NCI-H2227 (cell line): ENCODE measurements at regions not wholly inside any gene's neighbourhood (a gene's known extent, or its start where the extent isn't known, plus 50 kb on each side); places are given as distances from the start of the nearest gene placed in this dataset.
"Not testable (repeated sequence)": the region's sequence is repeated elsewhere in the genome, so short reads cannot be mapped to it uniquely, and the experiment has no call there.

Experiments
- DNase-seq: peaks from one replicate; lab custom pipeline; 2025; ENCODE audit not compliant: unreplicated experiment; lab: John Stamatoyannopoulos, UW

DNA sequence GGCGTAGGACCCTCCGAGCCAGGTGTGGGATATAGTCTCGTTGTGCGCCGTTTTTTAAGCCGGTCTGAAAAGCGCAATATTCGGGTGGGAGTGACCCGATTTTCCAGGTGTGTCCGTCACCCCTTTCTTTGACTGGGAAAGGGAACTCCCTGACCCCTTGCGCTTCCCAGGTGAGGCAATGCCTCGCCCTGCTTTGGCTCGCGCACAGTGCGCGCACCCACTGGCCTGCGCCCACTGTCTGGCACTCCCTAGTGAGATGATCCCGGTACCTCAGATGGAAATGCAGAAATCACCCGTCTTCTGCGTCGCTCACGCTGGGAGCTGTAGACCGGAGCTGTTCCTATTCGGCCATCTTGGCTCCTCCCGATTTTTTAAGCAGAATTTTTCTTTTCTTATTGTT is 323.9 kb downstream of the NUF2 start:
- not testable (repeated sequence) for DNase-seq

DNA sequence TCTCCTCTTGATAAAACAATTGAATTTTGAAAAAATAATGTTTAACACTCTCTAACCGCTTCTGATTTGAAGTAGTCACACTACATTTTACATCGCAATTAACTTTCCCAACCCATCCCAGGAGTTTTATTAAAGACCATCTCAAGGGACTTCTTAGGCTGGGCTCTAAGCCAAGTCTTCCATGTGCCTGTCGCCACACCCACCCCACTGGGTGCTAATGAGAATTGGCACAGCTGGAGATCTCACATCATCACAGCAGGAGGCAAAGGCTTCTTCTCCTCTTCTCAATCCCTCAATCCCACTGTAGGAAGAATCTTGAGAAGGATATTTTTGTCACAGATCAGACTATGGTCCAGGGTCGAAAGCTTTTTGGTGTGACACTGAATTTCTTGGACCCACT is 328.9 kb downstream of the NUF2 start:
- DNase-seq = peak; percentile 7

DNA sequence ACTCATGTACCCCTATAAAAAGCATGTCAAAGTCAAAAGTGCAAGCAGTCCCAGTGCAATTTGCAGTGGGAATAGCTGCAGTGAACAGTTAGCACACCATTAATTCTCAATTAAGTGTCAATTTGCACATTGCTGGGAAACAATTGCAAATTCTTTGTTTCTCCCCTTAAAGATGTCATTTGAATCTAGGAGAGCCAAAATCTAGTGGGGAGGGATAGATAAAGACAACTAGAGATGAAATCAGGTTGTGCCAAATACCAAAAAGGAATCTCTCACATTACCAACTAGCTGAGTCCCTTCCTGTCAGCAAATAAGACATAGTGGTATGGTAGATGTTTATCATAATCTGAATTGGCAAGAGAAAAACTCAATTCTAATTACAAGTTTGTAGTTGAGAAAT is 330.7 kb downstream of the NUF2 start:
- DNase-seq = no peak

DNA sequence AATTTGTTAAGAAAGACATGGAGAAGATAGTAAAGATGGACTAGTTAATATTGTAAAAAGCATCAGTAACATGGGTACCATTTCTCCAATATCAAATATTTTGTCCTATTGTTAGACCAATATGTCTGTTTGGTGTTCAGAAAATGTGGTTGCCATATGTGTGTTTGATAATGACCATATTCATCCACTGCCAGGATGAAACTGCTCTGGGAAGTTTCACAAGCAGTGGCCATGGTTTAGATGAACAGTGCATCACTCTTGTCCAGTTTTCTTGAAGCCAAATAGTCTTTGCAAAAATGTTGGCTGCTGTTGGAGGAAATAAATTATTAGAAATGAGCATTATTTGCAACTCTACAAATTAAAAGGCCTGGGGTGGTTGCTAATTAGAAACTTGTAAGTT is 333.8 kb downstream of the NUF2 start:
- DNase-seq = no peak

DNA sequence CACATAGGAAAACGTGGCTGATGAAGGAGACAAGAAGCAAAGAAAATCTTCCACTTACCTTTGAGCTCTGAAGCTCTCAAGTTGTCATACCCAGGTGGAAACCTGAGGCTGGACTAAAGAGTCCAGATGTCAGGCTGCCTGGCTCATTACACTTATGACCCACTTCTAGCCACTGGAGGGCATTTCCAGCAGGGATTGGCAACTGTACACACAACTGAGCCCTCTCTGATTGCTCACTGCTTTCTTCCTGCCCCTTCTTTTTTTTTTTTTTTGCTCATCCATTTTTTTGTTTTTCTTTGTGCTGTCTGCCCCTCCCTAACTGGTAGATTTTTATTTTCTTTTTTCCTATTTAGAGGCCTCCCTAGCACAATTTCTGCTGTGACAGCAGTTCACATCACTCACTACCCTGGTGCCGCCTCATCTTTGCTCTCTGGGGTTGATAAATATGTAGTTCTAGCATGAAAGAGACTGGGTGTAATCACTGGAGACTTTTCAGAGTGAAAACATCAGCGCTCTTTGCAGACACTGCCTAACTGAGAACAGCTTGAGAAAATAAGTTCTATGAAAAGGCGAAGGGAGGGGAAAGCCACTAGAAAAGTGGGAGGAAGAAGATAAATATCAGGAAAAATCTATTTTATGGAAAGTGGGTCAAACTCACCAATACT is 334.5 kb downstream of the NUF2 start:
- DNase-seq = no peak

DNA sequence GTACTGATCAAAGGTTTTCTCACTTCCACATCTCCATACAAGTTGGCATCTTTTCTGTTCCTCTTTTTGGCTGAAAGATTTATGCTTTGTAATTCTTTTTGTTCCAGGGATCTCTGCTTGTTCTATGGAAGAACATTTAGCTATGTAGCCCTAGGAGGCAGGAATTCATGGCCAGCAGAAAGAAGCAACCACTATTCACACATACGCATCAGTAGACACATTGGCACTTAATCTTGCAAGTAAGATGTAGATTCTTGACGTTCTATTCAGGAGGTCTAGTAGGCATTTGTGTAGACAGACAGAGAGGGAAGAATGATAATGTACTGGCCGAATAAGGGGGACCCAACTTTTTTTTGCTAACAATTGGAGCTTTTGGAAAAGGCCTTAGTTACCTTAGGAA is 336.0 kb downstream of the NUF2 start:
- no peak for DNase-seq

DNA sequence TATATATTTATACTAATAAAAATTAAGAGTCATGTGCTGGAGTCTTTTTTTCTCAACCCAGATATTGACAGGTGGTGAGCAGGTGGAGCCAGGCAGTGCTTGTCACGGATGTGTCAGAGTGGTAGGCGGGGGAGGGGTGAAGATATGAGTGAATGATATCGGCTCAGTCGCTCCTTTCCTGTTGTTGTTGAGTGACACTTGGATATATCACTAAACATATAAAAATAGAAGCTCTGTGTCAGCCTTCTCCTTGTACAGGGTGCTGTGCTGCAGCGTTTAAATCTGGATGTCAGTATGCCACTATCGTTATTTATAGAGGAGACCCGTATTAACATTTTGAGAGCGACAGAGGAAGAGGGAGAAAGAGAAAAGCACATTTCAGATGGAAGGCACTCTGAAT is 339.6 kb downstream of the NUF2 start:
- no peak for DNase-seq

DNA sequence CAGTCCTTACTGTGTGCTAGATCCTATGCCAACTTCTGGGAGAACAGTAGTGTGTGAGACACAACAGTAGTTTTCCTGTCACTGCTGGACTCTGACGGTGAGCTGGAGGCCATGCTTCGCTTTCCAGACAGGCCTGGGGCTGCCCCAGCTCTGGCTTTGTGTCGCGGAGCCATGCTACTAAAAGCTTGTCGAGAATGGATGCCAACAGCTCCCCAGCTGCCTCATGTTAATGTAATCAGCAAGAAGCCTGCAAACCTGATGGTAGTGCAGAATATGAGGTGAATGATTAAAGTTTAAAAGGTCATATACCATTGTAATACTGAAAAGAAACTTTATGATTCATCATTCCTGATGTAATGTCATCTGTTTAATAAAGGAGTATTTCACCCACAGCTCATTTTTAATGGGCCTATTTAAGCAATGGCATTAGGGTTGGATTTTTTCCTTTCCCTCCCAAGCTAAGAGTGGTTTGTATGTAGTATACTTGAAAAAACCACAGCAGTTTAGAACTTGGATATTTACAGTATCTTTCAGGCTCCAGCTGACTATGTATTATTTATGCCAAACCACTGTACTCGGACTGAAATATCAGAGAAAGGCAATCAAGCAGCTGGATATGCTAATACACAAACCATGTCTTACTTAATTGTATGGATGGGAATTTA is 343.0 kb downstream of the NUF2 start:
- no peak for DNase-seq

DNA sequence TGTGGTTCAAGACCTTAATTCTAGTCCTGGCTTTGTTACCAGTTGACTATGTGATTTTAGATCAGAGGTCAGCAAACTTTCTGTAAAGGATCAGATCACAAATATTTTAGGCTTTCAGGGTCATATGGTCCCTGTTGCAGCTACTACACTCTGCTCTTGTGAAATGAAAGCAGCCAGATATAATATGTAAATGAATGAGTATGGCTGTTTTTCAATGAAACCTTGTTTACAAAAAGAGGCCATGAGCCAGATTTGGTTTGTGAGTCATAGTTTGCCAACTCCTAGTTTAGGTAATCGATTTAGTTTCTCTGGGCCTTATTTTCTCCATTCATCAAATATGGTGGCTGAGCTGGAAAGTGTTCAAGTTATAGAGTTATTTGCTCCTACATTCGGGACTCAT is 346.7 kb downstream of the NUF2 start:
- DNase-seq = no peak

DNA sequence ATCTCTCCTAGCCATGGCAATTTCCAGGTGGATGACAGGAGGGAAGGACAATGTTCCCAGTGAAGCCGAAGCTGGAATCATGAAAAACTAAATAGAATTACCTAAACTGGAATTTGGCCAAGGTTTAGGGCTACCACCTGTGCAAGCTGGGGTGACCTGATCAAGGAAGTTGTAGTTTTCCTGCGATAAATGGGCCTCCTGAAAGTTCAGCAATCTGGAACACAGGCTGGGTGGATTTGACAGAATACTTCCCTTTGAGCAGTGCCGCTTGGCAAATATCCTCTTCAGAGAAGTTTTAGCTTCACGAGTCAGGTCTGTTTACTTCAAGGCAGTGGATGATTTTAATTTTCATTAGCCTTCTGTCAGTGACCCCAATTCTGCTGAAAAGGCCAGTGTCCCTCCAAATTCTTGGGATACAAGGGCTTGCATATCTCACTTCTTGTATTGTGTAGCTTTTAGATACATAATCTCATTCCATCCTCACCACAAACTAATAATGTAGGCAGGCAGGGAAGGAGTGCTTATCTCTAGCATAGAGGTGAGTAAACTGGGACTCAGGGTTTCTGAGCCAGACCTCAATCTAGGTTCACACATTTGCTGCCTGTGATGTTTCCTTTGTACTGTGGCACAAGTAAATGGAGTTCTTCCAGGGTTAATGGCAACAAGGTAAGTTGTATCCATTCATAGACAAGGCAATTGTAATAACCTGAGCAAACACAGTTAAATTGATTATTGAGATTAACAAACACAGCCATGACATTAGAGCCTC is 349.4 kb downstream of the NUF2 start:
- DNase-seq = no peak

DNA sequence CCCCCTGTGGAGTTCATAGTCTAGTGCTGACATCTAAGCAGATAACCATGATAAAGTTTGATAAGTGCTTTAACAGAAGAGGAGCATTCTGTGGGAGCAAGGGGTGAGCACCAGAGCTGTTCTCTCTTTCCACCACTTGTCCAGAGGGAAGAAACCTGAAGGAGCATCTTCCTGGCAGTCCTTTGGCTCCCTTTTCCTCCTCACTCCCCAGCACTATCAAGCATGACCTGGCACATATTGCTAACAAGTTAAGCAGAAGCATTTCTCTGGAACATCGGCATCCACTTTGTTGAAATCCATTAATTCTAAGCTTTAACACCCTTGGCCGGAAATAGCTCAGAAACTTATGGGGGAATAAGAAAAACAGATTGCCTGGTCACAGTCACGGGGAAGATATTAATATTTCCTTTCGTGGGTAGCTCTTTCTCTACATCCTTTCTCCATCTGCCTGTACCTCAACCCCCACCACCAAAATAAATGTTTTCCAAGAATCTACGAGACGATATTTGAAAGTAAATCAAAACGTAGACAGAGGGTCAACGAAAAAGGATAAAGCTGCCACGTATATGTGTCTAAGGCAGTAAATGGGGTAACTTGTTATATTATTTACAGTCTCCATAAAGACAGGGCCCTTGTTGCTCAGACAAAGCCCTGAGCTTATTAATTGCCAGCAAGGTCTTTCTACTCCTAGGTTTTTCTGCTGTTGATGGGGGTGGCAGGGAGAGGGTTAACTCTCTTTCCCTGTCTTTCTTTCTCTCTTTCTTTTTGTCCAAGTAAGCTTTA is 351.4 kb downstream of the NUF2 start:
- no peak for DNase-seq

DNA sequence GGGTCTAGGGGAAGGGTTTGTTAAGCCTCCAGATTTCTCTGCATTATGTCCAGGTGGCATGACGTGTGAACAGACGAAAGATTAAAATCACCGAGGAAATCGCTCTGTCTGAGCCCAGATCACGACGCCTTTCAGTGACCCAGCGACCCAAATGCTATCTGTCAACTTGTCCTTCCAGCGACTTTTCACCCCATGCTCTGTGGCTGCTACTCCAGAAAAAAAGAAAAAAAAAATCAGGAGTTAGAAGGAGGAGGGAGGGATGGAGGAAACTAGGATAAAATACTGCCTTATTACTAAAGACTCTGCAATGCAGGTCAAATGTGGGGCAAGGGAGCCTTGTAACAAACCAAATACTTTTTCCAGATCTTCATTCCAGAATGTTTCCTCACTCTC is 352.0 kb downstream of the NUF2 start:
- no peak for DNase-seq

DNA sequence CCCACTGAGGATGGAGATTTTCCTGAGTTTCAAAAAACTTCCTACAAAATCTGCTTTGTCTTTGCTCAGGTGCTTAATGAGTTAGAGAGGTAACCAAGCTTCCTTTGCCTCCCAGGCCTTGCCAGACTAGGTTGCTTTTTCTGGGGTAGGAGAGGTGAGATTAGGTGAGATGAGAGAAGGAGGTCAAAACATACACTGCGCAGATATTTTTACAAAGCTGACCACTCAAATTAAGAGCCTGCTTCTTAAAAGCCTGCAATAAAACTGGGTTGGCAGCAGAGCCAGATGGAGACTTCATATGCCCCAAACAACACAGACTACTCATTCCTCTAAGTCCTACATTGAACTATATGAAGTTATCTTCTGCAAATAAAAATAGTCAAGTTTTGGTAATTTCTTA is 352.5 kb downstream of the NUF2 start:
- no peak for DNase-seq

DNA sequence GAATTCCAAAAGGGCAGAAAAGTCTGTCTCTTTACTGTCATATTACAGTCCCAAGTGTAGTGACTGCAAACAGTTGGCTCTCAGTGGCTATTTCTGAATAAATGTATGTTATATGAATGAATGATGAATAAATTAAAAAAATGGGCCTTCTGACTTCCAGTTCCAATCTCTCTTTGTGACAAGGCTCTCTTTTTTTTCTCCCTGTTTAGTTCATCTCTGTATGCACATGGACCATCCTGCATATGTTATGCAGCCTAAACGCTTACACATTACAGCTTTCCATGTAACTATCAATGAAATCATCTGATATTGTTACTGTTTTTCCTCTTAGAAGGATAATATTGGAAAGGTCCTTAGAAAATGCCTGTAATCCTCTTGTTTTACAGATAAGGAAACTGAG is 363.0 kb downstream of the NUF2 start:
- DNase-seq = no peak

DNA sequence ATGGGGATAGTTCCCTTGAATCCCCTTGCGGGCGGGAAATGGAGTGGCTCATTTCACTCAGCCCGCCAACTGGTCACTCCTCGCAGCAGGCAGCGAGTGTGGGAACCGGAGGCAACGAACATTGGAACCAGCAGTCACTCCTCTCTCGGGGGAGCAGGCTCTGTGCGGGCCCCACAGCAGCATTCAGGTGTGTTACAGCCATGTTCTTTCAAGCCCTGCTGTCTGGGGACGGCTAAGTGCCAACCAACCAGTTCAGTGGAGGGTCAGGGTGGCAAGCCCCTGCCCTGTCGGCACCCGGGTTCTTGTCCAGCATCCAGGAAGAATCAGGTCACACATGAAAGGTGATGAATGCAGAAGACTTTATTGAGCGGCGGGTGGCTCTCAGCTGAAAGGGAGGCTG is 370.5 kb downstream of the NUF2 start:
- DNase-seq = no peak

DNA sequence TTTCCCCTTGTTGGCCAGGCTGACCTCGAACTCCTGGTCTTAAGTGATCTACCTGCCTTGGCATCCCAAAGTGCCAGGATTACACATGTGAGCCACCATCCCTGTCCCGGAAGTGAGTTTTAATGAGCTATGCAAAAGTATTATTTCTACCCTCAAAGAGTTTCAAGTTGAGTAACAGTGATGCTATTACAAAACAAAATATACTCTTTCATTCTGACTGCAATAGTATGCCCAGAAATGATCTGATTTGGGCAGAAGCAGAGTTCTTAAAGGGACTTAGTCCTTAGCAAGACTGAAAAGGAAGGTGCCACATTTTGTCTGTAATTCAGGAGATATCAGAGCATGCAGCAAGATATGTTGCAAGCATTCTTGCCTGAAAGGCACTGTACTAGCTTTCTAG is 375.4 kb downstream of the NUF2 start:
- no peak for DNase-seq

DNA sequence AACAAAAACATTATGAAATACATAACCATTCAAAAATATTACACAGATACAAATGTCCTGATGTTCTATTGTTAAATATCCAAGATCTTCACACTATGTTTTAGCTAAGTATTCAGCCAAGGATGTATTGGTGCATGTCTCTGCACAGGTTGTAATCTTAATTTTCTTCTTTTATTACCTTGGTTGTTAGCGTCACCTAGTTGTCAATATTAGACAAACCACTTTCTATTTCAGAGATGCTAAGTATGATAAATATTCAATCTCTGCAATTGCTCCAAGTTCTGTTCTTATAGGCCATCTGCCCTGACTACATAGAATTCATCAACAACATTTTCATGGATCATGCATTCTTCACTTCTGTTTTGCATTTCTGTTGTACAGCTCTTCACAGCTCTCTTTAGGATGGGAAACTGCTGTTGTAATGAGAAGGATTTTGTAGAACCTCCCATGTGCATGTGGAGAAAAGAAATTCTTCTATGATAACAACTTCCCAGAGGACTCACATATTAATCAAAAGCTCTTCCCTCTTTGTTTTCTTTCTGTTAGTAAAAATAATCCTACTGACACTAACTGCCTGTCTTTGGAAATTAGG is 380.1 kb downstream of the NUF2 start:
- DNase-seq = no peak

DNA sequence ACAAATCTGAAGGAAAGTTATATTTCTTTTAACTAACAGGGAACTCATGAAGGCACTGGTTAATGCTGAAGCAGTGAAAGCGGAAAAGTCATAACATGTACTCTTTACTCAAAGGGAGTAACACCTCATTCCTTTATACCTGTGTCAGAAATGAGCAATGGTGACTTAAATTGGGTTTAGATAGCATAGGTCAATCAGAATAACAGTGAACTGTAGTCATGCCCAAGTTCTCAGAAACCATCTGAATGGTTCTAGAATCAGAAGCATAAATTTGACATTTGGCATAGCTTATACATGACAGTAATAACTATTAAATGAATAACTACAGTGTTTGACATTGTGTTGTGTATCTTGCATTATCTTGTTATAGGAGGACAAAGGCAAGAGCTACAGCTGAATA is 382.0 kb downstream of the NUF2 start:
- no peak for DNase-seq

DNA sequence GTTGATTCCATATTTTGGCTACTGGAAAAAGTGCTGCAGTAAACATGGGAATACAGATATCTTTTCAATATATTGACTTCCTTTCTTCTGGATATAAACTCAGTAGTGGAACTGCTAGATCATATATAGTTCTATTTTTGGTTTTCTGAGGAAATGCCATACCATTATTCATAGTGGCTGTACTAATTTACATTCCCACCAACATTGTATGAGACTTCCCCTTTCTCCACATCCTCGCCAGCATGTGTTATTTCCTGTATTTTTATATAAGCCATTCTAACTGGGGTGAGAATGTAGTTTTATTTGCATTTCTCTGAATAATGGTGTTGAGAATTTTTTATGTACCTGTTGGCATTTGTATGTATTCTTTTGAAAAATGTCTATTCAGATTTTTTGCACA is 385.2 kb downstream of the NUF2 start:
- DNase-seq = no peak

DNA sequence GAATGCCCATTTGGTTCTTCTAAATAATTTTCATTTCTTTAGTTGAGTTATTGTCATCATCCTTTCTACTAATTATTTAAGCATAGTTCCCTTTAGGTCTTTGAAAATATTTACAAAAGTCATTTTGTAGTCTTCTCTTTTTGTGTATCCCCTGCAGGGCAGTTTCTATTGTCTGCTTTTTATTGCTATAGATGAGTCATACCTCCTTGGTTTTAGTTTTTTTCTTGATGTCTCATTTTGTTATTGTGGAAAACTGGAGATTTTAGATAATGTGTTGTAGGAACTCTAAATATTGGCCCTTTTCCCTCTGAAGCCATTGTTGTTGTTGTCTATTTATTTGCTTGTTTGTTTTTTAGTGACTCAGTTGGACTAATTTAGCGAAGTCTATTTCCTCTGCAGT is 387.9 kb downstream of the NUF2 start:
- DNase-seq = no peak

DNA sequence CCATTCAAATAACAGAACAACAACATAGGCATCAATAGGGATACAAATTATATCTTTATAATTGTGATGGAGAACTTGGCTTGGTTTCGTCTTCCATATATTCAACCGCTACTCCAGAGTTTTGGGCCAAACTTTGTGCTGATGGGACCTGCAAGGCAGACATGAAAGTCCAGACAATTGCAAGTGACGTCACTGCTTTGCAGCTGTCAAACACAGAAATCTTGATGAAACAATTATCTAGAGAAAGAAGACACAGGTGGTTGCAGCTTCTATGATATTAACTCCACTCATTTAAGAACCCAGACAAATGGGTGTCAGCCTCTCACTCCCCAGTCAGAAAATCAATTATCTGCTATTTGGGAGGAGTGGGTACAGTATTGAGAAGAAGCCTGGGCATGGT is 390.6 kb downstream of the NUF2 start:
- DNase-seq = no peak
